GM12873 (cell line): ENCODE measurements at regions not wholly inside any gene's neighbourhood (a gene's known extent, or its start where the extent isn't known, plus 50 kb on each side); places are given as distances from the start of the nearest gene placed in this dataset.

Experiments used
- TF ChIP-seq, protein P1 (sequence below): IDR thresholded peaks from 2 replicates; pipeline ENCODE4 v1.5.1; 2012; ENCODE audit warnings: low read depth, mild to moderate bottlenecking, moderate library complexity, low read length, control low read depth; ENCODE audit not compliant: insufficient read depth; ENCODE audit errors: missing control alignments

GRCh38 chr2:139854769-139855483 lies 1074.7 kb upstream of the NXPH2 start:
- TF ChIP-seq, protein P1, sequence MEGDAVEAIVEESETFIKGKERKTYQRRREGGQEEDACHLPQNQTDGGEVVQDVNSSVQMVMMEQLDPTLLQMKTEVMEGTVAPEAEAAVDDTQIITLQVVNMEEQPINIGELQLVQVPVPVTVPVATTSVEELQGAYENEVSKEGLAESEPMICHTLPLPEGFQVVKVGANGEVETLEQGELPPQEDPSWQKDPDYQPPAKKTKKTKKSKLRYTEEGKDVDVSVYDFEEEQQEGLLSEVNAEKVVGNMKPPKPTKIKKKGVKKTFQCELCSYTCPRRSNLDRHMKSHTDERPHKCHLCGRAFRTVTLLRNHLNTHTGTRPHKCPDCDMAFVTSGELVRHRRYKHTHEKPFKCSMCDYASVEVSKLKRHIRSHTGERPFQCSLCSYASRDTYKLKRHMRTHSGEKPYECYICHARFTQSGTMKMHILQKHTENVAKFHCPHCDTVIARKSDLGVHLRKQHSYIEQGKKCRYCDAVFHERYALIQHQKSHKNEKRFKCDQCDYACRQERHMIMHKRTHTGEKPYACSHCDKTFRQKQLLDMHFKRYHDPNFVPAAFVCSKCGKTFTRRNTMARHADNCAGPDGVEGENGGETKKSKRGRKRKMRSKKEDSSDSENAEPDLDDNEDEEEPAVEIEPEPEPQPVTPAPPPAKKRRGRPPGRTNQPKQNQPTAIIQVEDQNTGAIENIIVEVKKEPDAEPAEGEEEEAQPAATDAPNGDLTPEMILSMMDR = no peak

- TF ChIP-seq, protein P1 = no peak
Measured at GRCh38 chr2:139850254-139850890, 1070.2 kb upstream of the NXPH2 start.

- TF ChIP-seq, protein P1 = no peak
Measured at GRCh38 chr2:139836769-139837168, 1056.6 kb upstream of the NXPH2 start.

DNA sequence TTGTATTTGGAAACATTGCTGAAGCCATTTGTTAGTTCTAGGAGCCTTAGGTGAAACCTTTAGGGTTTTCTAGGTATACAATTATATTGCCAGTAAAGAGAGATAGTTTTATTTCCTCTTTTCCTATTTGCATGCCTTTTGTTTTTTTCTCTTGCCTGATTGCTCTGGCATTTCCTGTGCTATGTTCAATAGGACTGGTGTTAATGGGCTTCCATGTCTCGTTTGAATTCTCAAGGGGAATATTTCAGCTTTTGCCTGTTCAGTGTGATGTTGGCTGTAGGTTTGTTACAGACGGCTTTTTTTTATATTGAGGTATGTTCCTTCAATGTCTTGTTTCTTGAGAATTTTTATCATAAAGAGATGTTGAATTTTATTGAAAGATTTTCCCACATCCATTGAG lies 1054.9 kb upstream of the NXPH2 start:
- TF ChIP-seq, protein P1 = no peak

DNA sequence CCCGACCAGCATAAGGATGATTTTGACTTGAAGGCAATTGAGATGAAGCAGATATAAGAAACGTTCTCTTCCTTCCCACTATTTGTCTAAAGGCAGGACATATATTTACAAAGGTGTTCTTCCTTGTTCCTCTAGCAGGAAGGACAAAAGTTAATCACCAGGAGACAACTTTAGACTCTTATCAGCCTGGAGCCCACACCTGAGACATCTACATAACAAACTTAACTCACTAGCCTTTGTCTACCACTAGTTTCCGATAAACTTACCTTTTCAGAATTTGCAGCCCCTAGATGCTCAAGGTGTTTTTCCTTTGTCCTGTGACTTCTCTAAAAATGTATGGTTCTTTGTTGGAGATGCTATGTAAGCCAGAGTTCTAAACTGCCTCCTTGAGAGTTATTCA lies 1047.8 kb upstream of the NXPH2 start:
- TF ChIP-seq, protein P1 = no peak

DNA sequence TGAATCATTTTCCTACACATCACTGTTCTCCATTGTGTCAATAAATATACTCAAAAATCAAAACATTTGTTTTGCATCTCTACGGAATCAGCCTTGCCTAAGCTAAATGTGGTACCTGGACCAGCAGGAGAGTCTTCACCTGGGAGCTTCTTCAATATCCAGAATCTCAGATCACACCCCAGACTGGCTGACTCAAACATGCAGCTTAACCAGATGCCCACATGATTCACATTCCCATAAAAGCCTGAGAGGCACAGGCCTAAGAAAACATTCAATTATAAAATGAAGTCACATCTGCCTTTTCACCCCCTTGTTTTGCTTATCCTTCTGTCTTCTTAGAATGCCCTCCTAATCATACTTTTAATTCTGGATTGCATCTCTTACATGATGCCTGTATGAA lies 1045.5 kb upstream of the NXPH2 start:
- TF ChIP-seq, protein P1 = no peak

GRCh38 chr2:139819273-139819796 lies 1039.1 kb upstream of the NXPH2 start:
- TF ChIP-seq, protein P1 = no peak
